ENCODE measurements at regions not wholly inside any gene's neighbourhood (a gene's known extent, or its start where the extent isn't known, plus 50 kb on each side); places are given as distances from the start of the nearest gene placed in this dataset.
A peak's percentile ranks its signal among the peaks of the same experiment; 100 is the strongest.
"Not testable (repeated sequence)": the region's sequence is repeated elsewhere in the genome, so short reads cannot be mapped to it uniquely, and the experiment has no call there.

- not testable (repeated sequence) for DNase-seq (ENCODE audit: low spot score)
Measured at GRCh38 chrX:83749736-83750135, 111.2 kb upstream of the CYLC1 start.

- not testable (repeated sequence) for DNase-seq (ENCODE audit: low spot score)
Measured at GRCh38 chrX:83750451-83750850, 110.5 kb upstream of the CYLC1 start.

- DNase-seq (ENCODE audit: low spot score) = peak; percentile 42
Measured at GRCh38 chrX:83759872-83760271, 101.1 kb upstream of the CYLC1 start.

- DNase-seq (ENCODE audit: low spot score) = no peak
Measured at GRCh38 chrX:83771664-83772063, 89.3 kb upstream of the CYLC1 start.

Measured in pons (tissue), 1 donor.